COLO829 (cell line): ENCODE measurements at regions not wholly inside any gene's neighbourhood (a gene's known extent, or its start where the extent isn't known, plus 50 kb on each side); places are given as distances from the start of the nearest gene placed in this dataset.
"Not testable (repeated sequence)": the region's sequence is repeated elsewhere in the genome, so short reads cannot be mapped to it uniquely, and the experiment has no call there.

ENCODE experiments used
- DNase-seq: peaks from one replicate; pipeline ENCODE4 v3.0.0; 2012; ENCODE audit warnings: low spot score

- no peak for DNase-seq
These were observed 202.7 kb downstream of the POM121L12 start for GRCh38 chr7:53238021-53238605.

- not testable (repeated sequence) for DNase-seq
These were observed 203.7 kb downstream of the POM121L12 start for GRCh38 chr7:53239151-53239550.

- no peak for DNase-seq
These were observed 210.3 kb downstream of the POM121L12 start for GRCh38 chr7:53245721-53246120.

GRCh38 chr7:53246957-53247356, 211.5 kb downstream of the POM121L12 start:
- no peak for DNase-seq

- no peak for DNase-seq
These were observed 217.1 kb downstream of the POM121L12 start for GRCh38 chr7:53252539-53252938.

GRCh38 chr7:53272081-53272480, 236.6 kb downstream of the POM121L12 start:
- no peak for DNase-seq

GRCh38 chr7:53281312-53281711, 245.9 kb downstream of the POM121L12 start:
- no peak for DNase-seq

- DNase-seq, result no peak
These were observed 256.9 kb downstream of the POM121L12 start for GRCh38 chr7:53292341-53292740.

GRCh38 chr7:53302496-53303246, 267.2 kb downstream of the POM121L12 start:
- DNase-seq, result no peak

- no peak for DNase-seq
These were observed 268.3 kb downstream of the POM121L12 start for GRCh38 chr7:53303781-53304180.

GRCh38 chr7:53306846-53307245, 271.4 kb downstream of the POM121L12 start:
- DNase-seq, result no peak

GRCh38 chr7:53311205-53311604, 275.8 kb downstream of the POM121L12 start:
- no peak for DNase-seq

GRCh38 chr7:53315981-53316380, 280.5 kb downstream of the POM121L12 start:
- peak; percentile 9 for DNase-seq

GRCh38 chr7:53318566-53318965, 283.1 kb downstream of the POM121L12 start:
- DNase-seq, result no peak

GRCh38 chr7:53325061-53325460, 289.6 kb downstream of the POM121L12 start:
- DNase-seq, result no peak

- no peak for DNase-seq
These were observed 291.2 kb downstream of the POM121L12 start for GRCh38 chr7:53326634-53327033.

GRCh38 chr7:53336105-53336668, 300.8 kb downstream of the POM121L12 start:
- DNase-seq, result no peak

- DNase-seq, result no peak
These were observed 304.8 kb downstream of the POM121L12 start for GRCh38 chr7:53340220-53340619.

GRCh38 chr7:53350241-53350640, 314.8 kb downstream of the POM121L12 start:
- DNase-seq, result no peak

- DNase-seq, result no peak
These were observed 316.2 kb downstream of the POM121L12 start for GRCh38 chr7:53351681-53352080.

GRCh38 chr7:53358269-53358668, 322.8 kb downstream of the POM121L12 start:
- no peak for DNase-seq

- DNase-seq, result no peak
These were observed 347.7 kb downstream of the POM121L12 start for GRCh38 chr7:53383131-53383530.

- DNase-seq, result not testable (repeated sequence)
These were observed 349.8 kb downstream of the POM121L12 start for GRCh38 chr7:53385239-53385638.
